HG02798 (cell line): ENCODE measurements at regions not wholly inside any gene's neighbourhood (a gene's known extent, or its start where the extent isn't known, plus 50 kb on each side); places are given as distances from the start of the nearest gene placed in this dataset.

ENCODE experiments used
- ATAC-seq: cut with Tn5 transposase; IDR thresholded peaks from one replicate; pipeline ENCODE4 v1.9.1; 2021; ENCODE audit warnings: mild to moderate bottlenecking; ENCODE audit not compliant: unreplicated experiment, poor library complexity

DNA sequence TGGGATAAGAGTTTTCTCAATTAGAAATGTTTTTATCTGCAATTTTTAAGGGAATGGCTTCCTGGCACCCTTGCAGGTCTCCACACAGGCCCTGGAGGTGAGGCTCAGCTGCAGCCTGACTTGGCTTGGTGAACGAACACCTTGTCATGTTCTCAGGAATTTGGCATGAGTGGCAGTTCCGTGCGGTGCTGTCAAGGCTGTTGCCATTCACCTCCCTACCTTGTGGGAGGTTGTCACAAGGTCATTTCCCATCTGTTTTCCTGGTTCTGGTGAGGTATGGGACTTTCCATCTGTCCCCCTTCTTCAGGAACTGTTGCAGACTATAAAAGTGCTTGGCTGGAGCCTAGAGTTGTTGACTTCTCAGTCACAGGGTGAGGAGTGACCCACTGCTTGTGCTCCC, 82.9 kb downstream of the ELOVL4 start:
- no peak for ATAC-seq

DNA sequence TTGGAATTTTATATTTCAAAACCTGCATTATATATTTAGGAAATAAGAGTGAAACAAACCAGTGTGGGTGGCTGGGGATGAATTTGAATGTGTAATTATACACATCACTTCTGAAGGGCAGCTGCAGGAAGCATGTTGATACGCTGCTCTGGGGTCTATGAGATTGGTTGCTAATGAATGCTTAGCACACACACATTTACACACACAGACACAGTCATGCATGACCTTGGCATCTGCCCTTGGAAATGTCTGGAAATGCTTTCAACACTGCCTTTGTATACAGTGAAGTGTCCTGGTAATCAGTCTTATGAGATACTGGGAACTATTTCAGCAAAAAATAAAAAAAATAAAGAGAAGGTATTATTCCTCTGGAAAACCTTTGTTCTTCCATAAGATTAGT, 83.4 kb downstream of the ELOVL4 start:
- ATAC-seq: no peak

DNA sequence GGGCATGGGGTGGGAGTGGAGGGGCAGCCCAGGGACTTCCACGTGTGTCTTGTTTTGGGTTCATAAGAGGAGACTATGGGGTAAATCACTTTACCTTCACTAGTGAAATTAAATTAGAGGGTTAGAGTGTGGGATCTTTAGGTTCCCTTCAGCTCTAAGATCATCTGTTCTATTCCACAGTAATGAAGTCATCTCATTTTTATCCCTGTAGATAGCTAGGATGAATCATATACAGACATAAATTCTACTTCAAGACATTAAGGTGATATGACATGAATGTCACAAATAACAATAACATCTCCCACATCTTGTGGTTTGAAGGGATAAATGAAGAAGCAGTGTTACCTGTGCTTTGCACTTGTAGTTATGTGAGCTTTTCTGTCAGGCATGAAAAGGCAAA, 83.8 kb downstream of the ELOVL4 start:
- ATAC-seq: no peak

DNA sequence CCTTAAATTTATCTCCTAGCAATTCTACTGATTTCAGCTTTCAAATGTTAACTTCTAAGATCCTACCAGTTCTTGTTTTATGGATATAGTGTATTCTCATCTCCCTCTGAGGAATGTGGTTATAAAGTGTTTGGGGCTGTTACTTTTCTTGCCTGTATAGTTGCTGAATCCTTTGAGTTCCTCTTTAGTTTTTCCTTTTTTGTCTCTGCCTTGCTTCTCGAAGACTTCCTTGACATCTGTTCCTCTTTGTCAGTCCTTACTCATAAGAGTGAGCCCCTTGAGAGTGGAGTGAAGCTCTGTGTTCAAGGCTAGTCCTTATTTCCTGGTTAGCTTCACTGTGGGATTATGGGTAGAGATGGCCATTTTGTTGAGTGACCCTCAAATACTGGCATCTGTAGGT, 84.6 kb downstream of the ELOVL4 start:
- ATAC-seq: no peak

GRCh38 chr6:79862126-79862525, 85.2 kb downstream of the ELOVL4 start:
- ATAC-seq: no peak

DNA sequence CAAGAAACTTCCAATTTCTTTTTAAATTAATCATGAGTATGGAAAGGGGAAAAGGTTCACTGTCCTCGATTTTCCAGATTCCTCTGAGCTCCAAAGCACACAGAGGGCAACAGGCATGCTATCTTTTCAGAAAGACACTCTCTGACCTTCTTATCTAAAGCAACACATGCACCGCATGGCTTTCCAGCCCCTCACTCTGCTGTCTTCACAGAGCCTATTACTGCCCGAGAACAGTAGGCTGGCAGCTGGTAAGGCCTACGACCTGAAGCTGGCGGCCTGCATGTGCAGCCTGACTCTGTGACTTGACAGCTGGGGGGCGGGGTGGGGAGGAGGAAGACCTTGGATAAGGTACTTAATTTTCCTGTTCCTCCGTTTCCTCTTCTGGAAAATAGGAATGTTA, 86.3 kb downstream of the ELOVL4 start:
- no peak for ATAC-seq

DNA sequence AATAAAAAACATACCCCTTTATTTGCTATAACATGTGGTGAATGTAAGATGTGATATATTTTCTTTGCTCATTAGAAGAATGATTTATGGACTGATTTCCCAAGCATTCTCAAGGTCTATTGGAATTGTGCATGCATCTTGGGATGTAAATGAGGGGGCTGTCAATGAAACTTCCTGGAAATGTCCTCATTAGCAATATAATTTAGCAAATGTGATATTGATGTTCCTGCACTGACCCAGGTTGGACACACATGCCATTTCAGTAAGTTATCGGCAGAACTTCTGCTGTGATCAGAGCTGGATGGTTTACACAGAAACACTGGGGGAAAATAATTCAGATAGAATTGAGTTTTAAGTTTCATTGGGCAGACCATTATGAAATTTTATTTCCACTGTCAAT, 99.9 kb downstream of the ELOVL4 start:
- ATAC-seq: no peak

GRCh38 chr6:79842376-79843040, 104.8 kb downstream of the ELOVL4 start:
- ATAC-seq: peak; percentile 64

DNA sequence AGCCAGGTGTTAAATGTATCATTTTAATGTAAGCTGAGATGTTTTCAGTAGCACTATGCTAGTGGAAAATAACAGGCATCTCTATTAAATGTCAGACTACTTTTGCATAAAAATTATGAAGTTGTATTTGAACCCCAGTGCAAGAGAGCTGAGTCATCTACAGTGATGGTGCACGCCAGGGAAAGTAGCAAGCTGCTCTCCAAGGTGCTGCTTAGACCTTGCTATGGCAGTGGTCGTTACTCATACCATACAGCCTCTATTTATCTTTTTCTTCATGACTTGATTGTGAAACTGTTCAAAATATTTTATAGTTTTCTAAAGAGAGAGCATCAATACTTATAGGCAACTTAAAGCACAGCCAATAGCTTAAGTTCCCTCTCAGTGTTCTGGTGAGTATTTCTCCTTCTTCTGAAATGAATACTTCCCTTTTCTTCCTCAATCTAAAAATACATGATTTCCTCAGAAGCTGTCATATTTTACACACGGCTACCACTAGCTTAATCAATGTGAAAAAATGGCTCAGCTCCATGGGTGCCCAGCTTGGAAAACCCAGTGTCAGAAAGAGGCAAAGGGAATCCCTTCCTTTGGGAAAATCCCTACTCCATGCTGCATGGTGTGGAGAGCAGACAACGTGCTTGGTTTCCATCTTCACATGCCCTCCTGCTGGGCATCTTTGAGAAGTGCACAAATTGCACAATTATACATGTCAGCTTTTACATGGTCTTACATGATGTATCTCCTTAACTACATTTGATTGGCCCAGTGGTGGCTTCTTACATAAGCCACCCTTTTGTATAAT, 105.6 kb downstream of the ELOVL4 start:
- ATAC-seq: peak; percentile 16

DNA sequence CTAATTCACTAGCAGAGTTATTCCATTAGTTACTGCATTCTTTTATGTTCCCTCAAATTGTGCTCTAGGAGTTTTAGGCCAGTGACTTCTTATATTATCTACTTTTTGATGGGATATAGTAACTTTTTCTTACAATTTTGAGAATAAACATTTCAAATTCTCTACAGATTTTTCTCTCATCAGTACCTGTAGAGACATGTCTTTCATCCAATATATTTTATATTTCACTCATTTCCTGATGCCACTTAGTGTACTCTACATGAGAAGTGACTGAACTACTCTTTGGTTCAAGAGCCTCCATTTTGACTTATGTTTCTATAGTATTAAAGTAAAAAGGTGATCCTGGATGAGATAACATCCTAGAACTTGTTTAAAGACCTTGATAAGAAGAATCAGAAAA, 108.5 kb downstream of the ELOVL4 start:
- no peak for ATAC-seq

DNA sequence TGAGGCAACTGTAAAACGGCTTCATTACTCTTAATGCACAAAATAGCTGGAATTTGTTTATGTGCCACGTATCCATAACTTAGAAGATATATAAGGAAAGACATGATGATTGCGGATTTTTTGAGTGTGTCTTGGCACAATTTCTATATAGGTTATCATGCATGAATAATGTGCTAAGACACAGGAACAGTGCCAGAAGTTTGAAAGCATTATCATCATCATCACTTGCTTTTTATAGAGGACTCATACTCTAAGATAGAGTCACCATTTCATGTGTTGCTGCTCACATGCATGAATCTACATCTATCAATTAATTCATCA, 113.4 kb downstream of the ELOVL4 start:
- no peak for ATAC-seq

- ATAC-seq: no peak
These were observed 113.9 kb downstream of the ELOVL4 start for GRCh38 chr6:79833264-79833963.

GRCh38 chr6:79832723-79833122, 114.6 kb downstream of the ELOVL4 start:
- no peak for ATAC-seq

DNA sequence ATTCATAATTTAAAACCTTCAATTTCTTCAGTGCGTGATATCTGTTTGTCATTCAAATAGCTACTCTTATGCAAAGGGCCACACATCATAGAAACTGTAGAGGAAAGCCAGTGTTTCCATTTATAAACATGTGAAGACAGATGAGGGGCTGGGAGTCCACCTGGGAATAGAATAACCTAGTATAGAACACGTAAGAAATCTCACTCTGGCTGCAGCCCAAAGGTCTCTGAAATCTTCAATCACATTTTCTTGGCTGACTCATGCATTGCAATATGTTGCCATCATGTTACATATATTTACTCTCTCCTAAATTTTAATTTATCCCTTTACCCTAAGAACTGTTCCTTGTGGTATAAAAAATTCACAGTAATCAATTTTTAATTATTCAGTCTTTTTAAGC, 123.2 kb downstream of the ELOVL4 start:
- ATAC-seq: no peak

GRCh38 chr6:79821859-79822258, 125.5 kb downstream of the ELOVL4 start:
- no peak for ATAC-seq

- no peak for ATAC-seq
These were observed 128.9 kb downstream of the ELOVL4 start for GRCh38 chr6:79818471-79818870.

DNA sequence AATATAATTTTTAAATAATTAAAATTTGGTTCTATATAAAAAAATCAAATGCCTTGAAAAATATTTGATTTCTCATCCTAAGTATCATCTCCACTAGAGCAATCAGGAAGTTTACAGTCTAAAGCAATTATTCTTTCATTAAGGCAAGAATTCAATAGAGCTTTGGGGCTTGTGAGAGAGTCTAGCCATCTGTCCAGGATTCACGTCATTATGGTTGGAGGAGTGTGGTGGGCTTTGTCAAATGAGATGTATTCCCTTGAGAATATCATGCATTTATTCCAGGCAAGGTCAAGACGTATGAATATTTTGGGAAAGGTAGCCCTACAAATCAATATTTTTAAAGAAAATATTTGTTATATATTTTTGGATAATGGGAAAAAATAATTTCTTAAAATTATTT, 132.4 kb downstream of the ELOVL4 start:
- no peak for ATAC-seq

DNA sequence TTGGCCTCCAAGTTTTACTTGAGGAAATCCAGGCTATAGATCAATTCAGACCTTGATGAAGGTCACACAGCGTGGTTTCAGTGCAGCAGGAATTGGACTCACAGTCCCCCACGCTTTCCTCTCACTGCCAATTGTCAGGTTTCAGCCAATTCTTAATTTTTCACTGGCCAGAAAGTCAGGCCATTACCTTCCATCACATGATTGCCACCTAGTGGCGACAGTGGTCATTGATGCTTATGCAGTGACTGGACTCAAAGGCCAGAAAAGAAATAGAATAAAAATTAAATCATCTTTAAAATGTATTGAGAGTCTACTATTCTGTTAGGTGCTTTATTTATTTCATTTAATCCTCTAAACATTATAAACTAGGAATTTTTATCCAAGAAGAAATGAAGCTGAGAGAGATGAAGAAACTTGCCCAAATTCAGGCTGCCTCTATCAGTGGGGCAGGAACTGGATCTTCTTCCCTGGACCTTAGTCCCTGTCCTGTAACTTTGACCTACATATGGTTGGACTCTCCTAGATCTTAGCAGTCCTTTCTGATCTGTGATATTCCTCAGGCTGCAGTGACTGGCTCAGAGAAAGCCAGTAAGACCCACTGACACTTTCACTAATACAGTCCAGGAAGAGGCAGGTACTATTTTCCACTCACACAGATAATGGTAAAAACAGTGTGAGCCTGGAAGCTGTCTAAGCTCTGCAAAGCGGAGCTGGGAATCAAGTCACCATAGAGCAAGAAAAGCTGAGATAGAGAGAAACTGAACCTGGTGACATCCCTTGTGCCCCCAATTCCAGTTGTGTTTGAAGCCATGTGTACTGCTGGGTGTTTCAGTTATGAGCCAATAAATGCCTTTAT, 133.3 kb downstream of the ELOVL4 start:
- peak; percentile 94 for ATAC-seq

DNA sequence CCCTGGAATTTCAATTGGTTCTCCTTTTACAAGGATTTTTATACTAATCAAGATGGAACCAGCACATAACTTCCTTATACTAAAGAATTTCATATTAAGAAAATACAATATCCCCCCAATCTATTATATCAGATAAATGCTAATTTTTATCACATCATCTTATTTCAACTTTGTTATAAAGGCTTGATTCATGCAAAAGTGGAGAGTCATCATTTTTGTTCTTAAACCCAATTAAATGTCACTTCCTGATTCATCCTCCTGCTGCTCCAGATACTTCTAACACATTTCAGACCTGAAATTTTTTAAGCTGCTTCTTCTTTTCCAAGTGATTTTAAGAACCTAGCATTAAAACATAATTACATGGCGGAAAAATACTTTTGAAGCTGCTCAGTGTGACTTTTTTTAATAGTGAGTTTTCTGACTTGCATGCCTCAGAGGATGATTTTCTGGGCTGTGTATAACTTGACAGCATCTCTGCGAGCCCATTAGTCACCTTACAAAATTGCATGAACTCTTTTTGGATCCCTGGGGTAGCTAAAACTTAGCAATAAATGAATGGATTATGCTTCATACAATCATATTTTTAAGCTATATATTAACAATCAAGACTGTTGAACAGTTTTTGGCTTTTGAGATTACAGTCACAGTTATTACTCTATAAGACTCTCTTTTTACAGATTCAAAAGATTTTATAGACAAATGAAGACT, 134.1 kb downstream of the ELOVL4 start:
- ATAC-seq: no peak

- ATAC-seq: no peak
These were observed 135.2 kb downstream of the ELOVL4 start for GRCh38 chr6:79812195-79812594.
